TTC549 (cell line): ENCODE measurements at regions not wholly inside any gene's neighbourhood (a gene's known extent, or its start where the extent isn't known, plus 50 kb on each side); places are given as distances from the start of the nearest gene placed in this dataset.
"Not testable (repeated sequence)": the region's sequence is repeated elsewhere in the genome, so short reads cannot be mapped to it uniquely, and the experiment has no call there.

Source experiments
- FAIRE-seq: peaks from 2 replicates; lab custom pipeline; 2012; peaks lifted over from hg19 to GRCh38; lab: Jason Lieb, UNC

GRCh38 chr10:60569681-60570080 lies 180.0 kb upstream of the ANK3 start:
- no peak for FAIRE-seq

GRCh38 chr10:60566096-60566495 lies 176.4 kb upstream of the ANK3 start:
- FAIRE-seq, result no peak

- FAIRE-seq, result no peak
Observed at GRCh38 chr10:60565492-60565891, 175.8 kb upstream of the ANK3 start.

GRCh38 chr10:60564475-60564874 lies 174.8 kb upstream of the ANK3 start:
- FAIRE-seq, result no peak

GRCh38 chr10:60560451-60560850 lies 170.8 kb upstream of the ANK3 start:
- FAIRE-seq, result no peak

- FAIRE-seq, result no peak
Observed at GRCh38 chr10:60555700-60556099, 166.0 kb upstream of the ANK3 start.

GRCh38 chr10:60549686-60550085 lies 160.0 kb upstream of the ANK3 start:
- no peak for FAIRE-seq

- FAIRE-seq, result no peak
Observed at GRCh38 chr10:60542657-60543056, 153.0 kb upstream of the ANK3 start.

GRCh38 chr10:60541451-60541850 lies 151.8 kb upstream of the ANK3 start:
- no peak for FAIRE-seq

- FAIRE-seq, result no peak
Observed at GRCh38 chr10:60537697-60538096, 148.0 kb upstream of the ANK3 start.

- no peak for FAIRE-seq
Observed at GRCh38 chr10:60536529-60537114, 146.9 kb upstream of the ANK3 start.

- no peak for FAIRE-seq
Observed at GRCh38 chr10:60535427-60535826, 145.8 kb upstream of the ANK3 start.

- FAIRE-seq, result no peak
Observed at GRCh38 chr10:60534761-60535389, 145.2 kb upstream of the ANK3 start.

- no peak for FAIRE-seq
Observed at GRCh38 chr10:60532696-60533468, 143.2 kb upstream of the ANK3 start.

GRCh38 chr10:60531006-60531405 lies 141.3 kb upstream of the ANK3 start:
- FAIRE-seq, result no peak

GRCh38 chr10:60527676-60528075 lies 138.0 kb upstream of the ANK3 start:
- no peak for FAIRE-seq

GRCh38 chr10:60525716-60526585 lies 136.3 kb upstream of the ANK3 start:
- FAIRE-seq, result no peak

- no peak for FAIRE-seq
Observed at GRCh38 chr10:60524541-60524940, 134.9 kb upstream of the ANK3 start.

GRCh38 chr10:60523371-60523770 lies 133.7 kb upstream of the ANK3 start:
- not testable (repeated sequence) for FAIRE-seq

GRCh38 chr10:60522617-60523016 lies 132.9 kb upstream of the ANK3 start:
- FAIRE-seq, result no peak

- FAIRE-seq, result no peak
Observed at GRCh38 chr10:60521974-60522405, 132.3 kb upstream of the ANK3 start.

GRCh38 chr10:60518745-60519144 lies 129.1 kb upstream of the ANK3 start:
- no peak for FAIRE-seq

- no peak for FAIRE-seq
Observed at GRCh38 chr10:60517805-60518204, 128.1 kb upstream of the ANK3 start.
